ENCODE measurements at regions not wholly inside any gene's neighbourhood (a gene's known extent, or its start where the extent isn't known, plus 50 kb on each side); places are given as distances from the start of the nearest gene placed in this dataset.
"Not testable (repeated sequence)": the region's sequence is repeated elsewhere in the genome, so short reads cannot be mapped to it uniquely, and the experiment has no call there.

GRCh38 chr3:22779737-22780136 lies 423.4 kb upstream of the UBE2E2 start:
- DNase-seq (ENCODE audit: low spot score): no peak

GRCh38 chr3:22792533-22792932 lies 410.6 kb upstream of the UBE2E2 start:
- no peak for DNase-seq (ENCODE audit: low spot score)

- no peak for DNase-seq (ENCODE audit: low spot score)
These were observed 407.2 kb upstream of the UBE2E2 start for GRCh38 chr3:22795917-22796316.

GRCh38 chr3:22798461-22798860 lies 404.7 kb upstream of the UBE2E2 start:
- no peak for DNase-seq (ENCODE audit: low spot score)

- no peak for DNase-seq (ENCODE audit: low spot score)
These were observed 383.9 kb upstream of the UBE2E2 start for GRCh38 chr3:22819209-22819608.

GRCh38 chr3:22835041-22835440 lies 368.1 kb upstream of the UBE2E2 start:
- DNase-seq (ENCODE audit: low spot score): no peak

GRCh38 chr3:22836131-22836530 lies 367.0 kb upstream of the UBE2E2 start:
- DNase-seq (ENCODE audit: low spot score): no peak

- no peak for DNase-seq (ENCODE audit: low spot score)
These were observed 359.3 kb upstream of the UBE2E2 start for GRCh38 chr3:22843854-22844253.

- DNase-seq (ENCODE audit: low spot score): no peak
These were observed 356.6 kb upstream of the UBE2E2 start for GRCh38 chr3:22846566-22846965.

GRCh38 chr3:22849583-22849982 lies 353.5 kb upstream of the UBE2E2 start:
- not testable (repeated sequence) for DNase-seq (ENCODE audit: low spot score)

GRCh38 chr3:22856811-22857210 lies 346.3 kb upstream of the UBE2E2 start:
- no peak for DNase-seq (ENCODE audit: low spot score)

- DNase-seq (ENCODE audit: low spot score): no peak
These were observed 344.6 kb upstream of the UBE2E2 start for GRCh38 chr3:22858486-22858885.

- DNase-seq (ENCODE audit: low spot score): no peak
These were observed 343.5 kb upstream of the UBE2E2 start for GRCh38 chr3:22859618-22860017.

- DNase-seq (ENCODE audit: low spot score): no peak
These were observed 341.7 kb upstream of the UBE2E2 start for GRCh38 chr3:22861426-22861825.

- DNase-seq (ENCODE audit: low spot score): no peak
These were observed 341.0 kb upstream of the UBE2E2 start for GRCh38 chr3:22862111-22862510.

GRCh38 chr3:22882834-22883233 lies 320.3 kb upstream of the UBE2E2 start:
- DNase-seq (ENCODE audit: low spot score): not testable (repeated sequence)

- DNase-seq (ENCODE audit: low spot score): no peak
These were observed 318.1 kb upstream of the UBE2E2 start for GRCh38 chr3:22885039-22885438.

- DNase-seq (ENCODE audit: low spot score): no peak
These were observed 317.4 kb upstream of the UBE2E2 start for GRCh38 chr3:22885574-22886341.

- DNase-seq (ENCODE audit: low spot score): peak; percentile 2
These were observed 316.6 kb upstream of the UBE2E2 start for GRCh38 chr3:22886439-22887068.

- DNase-seq (ENCODE audit: low spot score): no peak
These were observed 315.3 kb upstream of the UBE2E2 start for GRCh38 chr3:22887664-22888291.

GRCh38 chr3:22893101-22893500 lies 310.0 kb upstream of the UBE2E2 start:
- no peak for DNase-seq (ENCODE audit: low spot score)

- no peak for DNase-seq (ENCODE audit: low spot score)
These were observed 309.3 kb upstream of the UBE2E2 start for GRCh38 chr3:22893644-22894325.

- no peak for DNase-seq (ENCODE audit: low spot score)
These were observed 308.3 kb upstream of the UBE2E2 start for GRCh38 chr3:22894865-22895264.
